ENCODE measurements at regions not wholly inside any gene's neighbourhood (a gene's known extent, or its start where the extent isn't known, plus 50 kb on each side); places are given as distances from the start of the nearest gene placed in this dataset.
A peak's percentile ranks its signal among the peaks of the same experiment; 100 is the strongest.

DNA sequence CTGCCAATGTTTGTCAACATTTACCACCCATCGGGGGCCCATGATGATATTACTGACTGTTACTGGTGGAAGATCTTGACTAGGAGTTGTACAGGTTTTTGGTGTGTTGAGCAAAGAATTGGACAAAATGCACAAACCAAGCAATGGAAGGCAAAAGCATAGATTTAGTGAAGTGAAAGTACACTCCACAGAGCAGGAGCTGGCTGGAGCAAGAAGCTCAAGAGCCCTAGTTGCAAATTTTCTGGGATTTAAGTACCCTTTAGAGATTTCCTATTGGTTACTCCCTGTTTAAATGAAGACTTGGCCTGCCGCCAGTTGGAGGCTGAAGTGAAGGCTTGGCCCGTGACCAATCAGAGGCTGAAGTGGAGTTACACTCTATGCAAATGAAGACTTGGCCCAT is 128.6 kb upstream of the KL start:
- H3K4me3 ChIP-seq (ENCODE audit: low read depth, low read length): no peak overlapping the region
- H3K27me3 ChIP-seq (replicated peaks): no peaks in the 10 kb centered on the region
- in situ Hi-C loops (cut with HindIII; ENCODE audit: low pct_ligation_motif_present, low sequenced_read_pairs): no loop called here
- H3K27ac ChIP-seq: no peak overlapping the region
- DNase-seq: no peak
- H3K36me3 ChIP-seq (replicated peaks): no peaks in the 10 kb centered on the region
- TF ChIP-seq, protein P1, sequence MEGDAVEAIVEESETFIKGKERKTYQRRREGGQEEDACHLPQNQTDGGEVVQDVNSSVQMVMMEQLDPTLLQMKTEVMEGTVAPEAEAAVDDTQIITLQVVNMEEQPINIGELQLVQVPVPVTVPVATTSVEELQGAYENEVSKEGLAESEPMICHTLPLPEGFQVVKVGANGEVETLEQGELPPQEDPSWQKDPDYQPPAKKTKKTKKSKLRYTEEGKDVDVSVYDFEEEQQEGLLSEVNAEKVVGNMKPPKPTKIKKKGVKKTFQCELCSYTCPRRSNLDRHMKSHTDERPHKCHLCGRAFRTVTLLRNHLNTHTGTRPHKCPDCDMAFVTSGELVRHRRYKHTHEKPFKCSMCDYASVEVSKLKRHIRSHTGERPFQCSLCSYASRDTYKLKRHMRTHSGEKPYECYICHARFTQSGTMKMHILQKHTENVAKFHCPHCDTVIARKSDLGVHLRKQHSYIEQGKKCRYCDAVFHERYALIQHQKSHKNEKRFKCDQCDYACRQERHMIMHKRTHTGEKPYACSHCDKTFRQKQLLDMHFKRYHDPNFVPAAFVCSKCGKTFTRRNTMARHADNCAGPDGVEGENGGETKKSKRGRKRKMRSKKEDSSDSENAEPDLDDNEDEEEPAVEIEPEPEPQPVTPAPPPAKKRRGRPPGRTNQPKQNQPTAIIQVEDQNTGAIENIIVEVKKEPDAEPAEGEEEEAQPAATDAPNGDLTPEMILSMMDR (IDR thresholded peaks at IDR 0.05; ENCODE audit: low read depth, low read length, missing control alignments): no peak

GRCh38 chr13:32889986-32890565 is 126.1 kb upstream of the KL start:
- in situ Hi-C loops (cut with HindIII; ENCODE audit: low pct_ligation_motif_present, low sequenced_read_pairs): no loop called here
- no peak overlapping the region for H3K27ac ChIP-seq
- no peak for DNase-seq
- H3K36me3 ChIP-seq (replicated peaks): no peaks in the 10 kb centered on the region
- H3K27me3 ChIP-seq (replicated peaks): no peaks in the 10 kb centered on the region
- no peak overlapping the region for H3K4me3 ChIP-seq (ENCODE audit: low read depth, low read length)
- TF ChIP-seq, protein P1 (IDR thresholded peaks at IDR 0.05; ENCODE audit: low read depth, low read length, missing control alignments): no peak

DNA sequence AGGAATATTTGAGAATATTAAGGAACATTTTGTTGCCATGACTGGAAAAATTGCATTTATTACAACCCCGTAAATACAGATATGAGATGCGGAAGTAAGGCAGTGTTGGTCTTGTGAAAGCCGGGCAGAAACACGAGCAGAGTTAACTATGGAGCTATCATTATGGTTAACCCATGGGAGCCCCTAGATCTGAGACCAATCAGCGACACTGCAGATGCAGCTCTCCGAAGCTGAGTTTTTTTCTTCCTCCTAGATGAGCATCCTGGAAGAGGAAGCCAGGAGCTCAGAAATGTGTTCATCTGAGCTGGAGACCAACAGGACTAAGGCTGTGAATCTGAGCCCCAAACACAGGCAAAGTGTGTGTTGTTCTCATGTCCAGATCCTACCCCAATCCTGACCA is 123.0 kb upstream of the KL start:
- in situ Hi-C loops (cut with HindIII; ENCODE audit: low pct_ligation_motif_present, low sequenced_read_pairs): no loop called here
- Histone ChIP-seq H3K27me3 (replicated peaks) (no peaks in the 10 kb centered on the region), H3K4me3 (ENCODE audit: low read depth, low read length) (no peak overlapping the region), H3K27ac (no peak overlapping the region), H3K36me3 (replicated peaks) (no peaks in the 10 kb centered on the region)
- no peak for DNase-seq
- TF ChIP-seq, protein P1 (IDR thresholded peaks at IDR 0.05; ENCODE audit: low read depth, low read length, missing control alignments): no peak

DNA sequence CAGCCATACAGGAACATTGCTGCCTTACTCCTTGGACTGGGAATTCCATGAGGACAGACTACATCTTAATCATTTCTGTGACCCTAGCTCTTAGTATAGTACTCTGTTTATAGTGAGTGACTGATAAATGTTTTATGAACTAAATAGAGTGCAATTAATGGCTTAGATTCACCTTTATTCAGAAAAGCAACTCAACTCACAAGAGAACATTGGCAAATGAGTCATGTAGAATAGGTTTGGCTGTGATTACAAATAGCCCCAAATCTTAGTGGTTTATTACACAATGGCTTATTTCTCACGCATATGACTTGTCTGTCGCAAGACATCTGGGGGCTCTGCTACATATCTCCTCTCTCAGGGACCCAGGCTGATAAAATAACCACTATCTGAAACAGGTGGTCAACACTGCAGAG is 121.6 kb upstream of the KL start:
- TF ChIP-seq, protein P1 (IDR thresholded peaks at IDR 0.05; ENCODE audit: low read depth, low read length, missing control alignments): no peak
- H3K36me3 ChIP-seq (replicated peaks): no peaks in the 10 kb centered on the region
- in situ Hi-C loops (cut with HindIII; ENCODE audit: low pct_ligation_motif_present, low sequenced_read_pairs): no loop called here
- H3K27me3 ChIP-seq (replicated peaks): no peaks in the 10 kb centered on the region
- no peak overlapping the region for H3K27ac ChIP-seq
- H3K4me3 ChIP-seq (ENCODE audit: low read depth, low read length): no peak overlapping the region
- peak; percentile 28 for DNase-seq

DNA sequence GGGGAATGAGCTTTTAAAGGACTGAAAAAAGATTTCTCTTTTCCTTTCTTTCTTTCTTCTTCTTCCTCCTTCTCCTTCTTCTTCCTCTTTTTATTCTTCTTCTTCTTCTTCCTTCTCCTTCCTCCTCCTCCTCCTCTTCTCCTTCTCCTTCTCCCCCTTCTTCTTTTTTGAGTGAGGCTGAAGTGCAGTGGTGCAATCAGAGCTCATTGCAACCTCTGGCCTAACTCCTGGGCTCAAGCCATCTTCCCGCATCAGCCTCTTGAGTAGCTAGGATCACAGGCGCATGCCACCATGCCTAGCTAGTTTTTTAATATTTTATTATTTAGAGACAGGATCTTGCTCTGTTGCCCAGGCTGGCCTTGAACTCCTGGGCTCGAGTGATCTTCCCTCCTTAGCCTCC is 120.9 kb upstream of the KL start:
- H3K27me3 ChIP-seq (replicated peaks): no peaks in the 10 kb centered on the region
- no peaks in the 10 kb centered on the region for H3K36me3 ChIP-seq (replicated peaks)
- no peak overlapping the region for H3K27ac ChIP-seq
- DNase-seq: no peak
- TF ChIP-seq, protein P1 (IDR thresholded peaks at IDR 0.05; ENCODE audit: low read depth, low read length, missing control alignments): no peak
- in situ Hi-C loops (cut with HindIII; ENCODE audit: low pct_ligation_motif_present, low sequenced_read_pairs): no loop called here
- no peak overlapping the region for H3K4me3 ChIP-seq (ENCODE audit: low read depth, low read length)

DNA sequence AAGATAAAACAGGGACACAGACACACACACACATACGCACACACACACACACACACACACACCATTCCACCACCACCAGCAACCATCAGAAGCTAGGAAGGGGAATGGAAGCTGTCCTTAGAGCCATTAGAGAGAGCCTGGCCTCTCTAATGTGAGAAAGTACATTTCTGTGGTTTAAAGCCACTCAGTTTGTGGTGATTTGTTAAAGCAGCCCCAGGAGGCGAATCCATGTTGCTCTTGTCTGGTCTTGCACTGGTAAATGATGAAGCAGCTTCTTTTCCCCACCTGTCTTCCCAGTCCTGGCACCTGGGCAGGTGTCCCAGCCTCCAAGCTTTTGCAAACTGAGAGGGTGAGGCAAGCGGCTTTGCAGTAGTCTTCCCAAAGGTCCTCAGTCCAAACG is 118.9 kb upstream of the KL start:
- Histone ChIP-seq H3K36me3 (replicated peaks) (no peaks in the 10 kb centered on the region), H3K27me3 (replicated peaks) (no peaks in the 10 kb centered on the region), H3K4me3 (ENCODE audit: low read depth, low read length) (no peak overlapping the region), H3K27ac (no peak overlapping the region)
- TF ChIP-seq, protein P1 (IDR thresholded peaks at IDR 0.05; ENCODE audit: low read depth, low read length, missing control alignments): no peak
- DNase-seq: no peak
- in situ Hi-C loops (cut with HindIII; ENCODE audit: low pct_ligation_motif_present, low sequenced_read_pairs): no loop called here

All from brain microvascular endothelial cell (primary cell).